Fibroblast of skin of abdomen (primary cell): ENCODE measurements at regions not wholly inside any gene's neighbourhood (a gene's known extent, or its start where the extent isn't known, plus 50 kb on each side); places are given as distances from the start of the nearest gene placed in this dataset.
A peak's percentile ranks its signal among the peaks of the same experiment; 100 is the strongest.
"Not testable (repeated sequence)": the region's sequence is repeated elsewhere in the genome, so short reads cannot be mapped to it uniquely, and the experiment has no call there.

Source experiments
- DNase-seq: peaks from one replicate; pipeline ENCODE4 v3.0.0-alpha.2; 2013

- no peak for DNase-seq
These were observed 921.5 kb downstream of the TYW1 start for GRCh38 chr7:67918158-67918557.

GRCh38 chr7:67923286-67923685 lies 926.7 kb downstream of the TYW1 start:
- no peak for DNase-seq

GRCh38 chr7:67928141-67928540 lies 931.5 kb downstream of the TYW1 start:
- no peak for DNase-seq

- DNase-seq: not testable (repeated sequence)
These were observed 939.8 kb downstream of the TYW1 start for GRCh38 chr7:67936447-67936846.

GRCh38 chr7:67940400-67940799 lies 943.8 kb downstream of the TYW1 start:
- DNase-seq: no peak

GRCh38 chr7:67947191-67947590 lies 950.6 kb downstream of the TYW1 start:
- DNase-seq: no peak

- DNase-seq: peak; percentile 75
These were observed 951.0 kb downstream of the TYW1 start for GRCh38 chr7:67947646-67948045.

GRCh38 chr7:67950321-67951083 lies 953.9 kb downstream of the TYW1 start:
- DNase-seq: no peak

GRCh38 chr7:67955061-67955460 lies 958.4 kb downstream of the TYW1 start:
- no peak for DNase-seq

GRCh38 chr7:67962863-67963262 lies 966.2 kb downstream of the TYW1 start:
- DNase-seq: no peak

- no peak for DNase-seq
These were observed 979.9 kb downstream of the TYW1 start for GRCh38 chr7:67976490-67976889.

GRCh38 chr7:67983486-67983885 lies 986.9 kb downstream of the TYW1 start:
- DNase-seq: peak; percentile 2

GRCh38 chr7:67984326-67984725 lies 987.7 kb downstream of the TYW1 start:
- no peak for DNase-seq

GRCh38 chr7:67989142-67989541 lies 992.5 kb downstream of the TYW1 start:
- DNase-seq: no peak

- no peak for DNase-seq
These were observed 993.4 kb downstream of the TYW1 start for GRCh38 chr7:67990003-67990402.

- DNase-seq: no peak
These were observed 994.1 kb downstream of the TYW1 start for GRCh38 chr7:67990716-67991115.

GRCh38 chr7:67992287-67992686 lies 995.7 kb downstream of the TYW1 start:
- no peak for DNase-seq

- DNase-seq: no peak
These were observed 1009.4 kb downstream of the TYW1 start for GRCh38 chr7:68005992-68006391.

- no peak for DNase-seq
These were observed 1010.0 kb downstream of the TYW1 start for GRCh38 chr7:68006619-68007018.

GRCh38 chr7:68009716-68010115 lies 1013.1 kb downstream of the TYW1 start:
- no peak for DNase-seq

- no peak for DNase-seq
These were observed 1017.6 kb downstream of the TYW1 start for GRCh38 chr7:68014031-68014736.

GRCh38 chr7:68015122-68015977 lies 1018.7 kb downstream of the TYW1 start:
- no peak for DNase-seq

- DNase-seq: no peak
These were observed 1019.4 kb downstream of the TYW1 start for GRCh38 chr7:68015978-68016532.
